HCT116 (cell line): ENCODE measurements at regions not wholly inside any gene's neighbourhood (a gene's known extent, or its start where the extent isn't known, plus 50 kb on each side); places are given as distances from the start of the nearest gene placed in this dataset.

Experiments
- ATAC-seq: fragments of 200-7000 bp; cut with Tn5 transposase; 2 replicates; pipeline ENCODE4 v1.9.1; 2020; ENCODE audit warnings: mild to moderate bottlenecking, moderate library complexity
- BruUV-seq: library from RNA; stranded (reverse); fragments of 400-500 nt; replicated peaks from 2 replicates; lab custom pipeline; 2021; lab: Mats Ljungman, UMichigan
- CTCF ChIA-PET: fragments of 300-600 bp; sonication (Branson Sonifier 250); formaldehyde crosslinking; loops from one replicate; lab custom pipeline; 2021; ENCODE audit warnings: antibody characterized with exemption; lab: Charles Lee
- POLR2A ChIA-PET: fragments of 300-600, 350-600 bp; sonication (Branson Sonifier 250); formaldehyde crosslinking; loops from one replicate; lab custom pipeline; 2021; ENCODE audit warnings: antibody characterized with exemption; lab: Charles Lee
- RAD21 ChIA-PET, 2 experiments: fragments of 300-600 bp; sonication (Branson Sonifier 250); formaldehyde crosslinking; loops; one replicate each; lab custom pipeline; 2023; ENCODE audit warnings: low total read pairs in 2 of 2; ENCODE audit not compliant: uncharacterized antibody in 2 of 2, unreplicated experiment in 2 of 2, low non-redundant PET in 1 of 2; lab: Charles Lee
- DNase-seq: peaks from one replicate; pipeline ENCODE4 v3.0.0-alpha.2; 2010; ENCODE audit warnings: low read depth, low spot score
- H2AFZ ChIP-seq: fragments of 200-600 bp; shearing (Covaris generic), sonication (generic); 2 replicates; pipeline ENCODE4 v1.6.1; 2017; ENCODE audit warnings: low read depth, mixed run types, mixed read lengths, antibody characterized with exemption, low read length; ENCODE audit not compliant: poor library complexity, severe bottlenecking
- H3K27ac ChIP-seq: 2 replicates; pipeline ENCODE4 v1.5.1; 2012; ENCODE audit warnings: low read depth, low read length
- H3K27me3 ChIP-seq: fragments of 200-600 bp; sonication (generic); 2 replicates; pipeline ENCODE4 v1.6.1; 2016; ENCODE audit warnings: mixed run types, low read length, mixed read lengths; ENCODE audit not compliant: insufficient read depth
- H3K36me3 ChIP-seq, 2 experiments: fragments of 200-500 bp in 1 of 2; fragments of 200-600 bp in 1 of 2; sonication (Bioruptor generic) in 1 of 2; sonication (generic) in 1 of 2; 2 replicates each; pipeline versions ENCODE4 v1.5.1 to v1.6.1; 2014 to 2016; ENCODE audit warnings: low read length in 2 of 2, inconsistent platforms in 1 of 2, mixed read lengths in 1 of 2, mixed run types in 1 of 2; ENCODE audit not compliant: insufficient read depth in 2 of 2, control insufficient read depth in 1 of 2
- H3K4me1 ChIP-seq, 2 experiments: fragments of 200-600 bp in 1 of 2; sonication (generic) in 1 of 2; 2 replicates each; pipeline versions ENCODE4 v1.5.1 to v1.6.1; 2012 to 2017; ENCODE audit warnings: low read length in 2 of 2, inconsistent platforms in 1 of 2, mild to moderate bottlenecking in 1 of 2, mixed read lengths in 1 of 2, mixed run types in 1 of 2, moderate library complexity in 1 of 2; ENCODE audit not compliant: insufficient read depth in 2 of 2, control insufficient read depth in 1 of 2
- H3K4me2 ChIP-seq: fragments of 200-600 bp; sonication (generic); 2 replicates; pipeline ENCODE4 v1.6.1; 2017; ENCODE audit warnings: mixed run types, low read length, mixed read lengths
- H3K4me3 ChIP-seq, 2 experiments: fragments of 200-600 bp in 1 of 2; sonication (generic) in 1 of 2; replicated peaks in 1 of 2; 2 replicates each; pipeline ENCODE4 v1.5.1; 2011 to 2016; ENCODE audit warnings: low read length in 2 of 2, control low read depth in 1 of 2, low read depth in 1 of 2, mild to moderate bottlenecking in 1 of 2, mixed read lengths in 1 of 2, mixed run types in 1 of 2
- H3K79me2 ChIP-seq: fragments of 200-600 bp; sonication (generic); 2 replicates; pipeline ENCODE4 v1.6.1; 2017; ENCODE audit warnings: mild to moderate bottlenecking, mixed run types, low read length, moderate library complexity, mixed read lengths; ENCODE audit not compliant: insufficient read depth
- H3K9ac ChIP-seq: fragments of 200-600 bp; sonication (generic); 2 replicates; pipeline ENCODE4 v1.6.1; 2016; ENCODE audit warnings: low read length, mixed read lengths
- H3K9me2 ChIP-seq: fragments of 200-600 bp; sonication (generic), shearing (Covaris generic); 2 replicates; pipeline ENCODE4 v1.6.1; 2017; ENCODE audit warnings: mixed run types, mild to moderate bottlenecking, moderate library complexity; ENCODE audit not compliant: insufficient read depth
- H3K9me3 ChIP-seq, 2 experiments: fragments of 200-500 bp in 1 of 2; fragments of 200-600 bp in 1 of 2; sonication (Bioruptor generic) in 1 of 2; sonication (generic) in 1 of 2; 2 replicates each; pipeline ENCODE4 v1.6.1; 2014 to 2017; ENCODE audit warnings: low read length in 2 of 2, mixed read lengths in 2 of 2, inconsistent platforms in 1 of 2, low read depth in 1 of 2, mild to moderate bottlenecking in 1 of 2, mixed run types in 1 of 2, moderate library complexity in 1 of 2; ENCODE audit not compliant: control insufficient read depth in 1 of 2, insufficient read depth in 1 of 2
- H4K20me1 ChIP-seq: fragments of 200-600 bp; sonication (generic), shearing (Covaris generic); 2 replicates; pipeline ENCODE4 v1.6.1; 2017; ENCODE audit warnings: mixed run types, mild to moderate bottlenecking, moderate library complexity; ENCODE audit not compliant: insufficient read depth
- CEBPB ChIP-seq: IDR thresholded peaks from 2 replicates; pipeline ENCODE4 v1.6.1; 2012; ENCODE audit warnings: low read depth
- CTCF ChIP-seq, 3 experiments: fragments of 200-600 bp in 1 of 3; sonication (generic) in 1 of 3; IDR thresholded peaks in 2 of 3; conservative IDR thresholded peaks in 1 of 3; 2 replicates each; pipeline ENCODE4 v1.5.1; 2012 to 2017; ENCODE audit warnings: low read depth in 2 of 3, low read length in 2 of 3, antibody characterized with exemption in 1 of 3, borderline replicate concordance in 1 of 3, control low read depth in 1 of 3, mild to moderate bottlenecking in 1 of 3, mixed read lengths in 1 of 3, mixed run types in 1 of 3, moderate library complexity in 1 of 3; ENCODE audit not compliant: insufficient read depth in 1 of 3
- EGR1 ChIP-seq: IDR thresholded peaks from 2 replicates; pipeline ENCODE4 v1.6.1; 2012; ENCODE audit warnings: low read depth
- ELF1 ChIP-seq: IDR thresholded peaks from 2 replicates; pipeline ENCODE4 v1.6.1; 2012; ENCODE audit warnings: low read depth, borderline replicate concordance
- EZH2 ChIP-seq: fragments of 200-600 bp; sonication (generic); IDR thresholded peaks from 2 replicates; pipeline ENCODE4 v1.6.1; 2017; ENCODE audit warnings: antibody characterized with exemption, mixed run types
- EZH2phosphoT487 ChIP-seq: fragments of 200-600 bp; IDR thresholded peaks from 2 replicates; pipeline ENCODE4 v1.6.1; 2018; ENCODE audit warnings: antibody characterized with exemption, borderline replicate concordance
- JUND ChIP-seq: IDR thresholded peaks from 2 replicates; pipeline ENCODE4 v1.6.1; 2012
- POLR2A ChIP-seq: IDR thresholded peaks from 2 replicates; pipeline ENCODE4 v1.7.0; 2011; ENCODE audit warnings: borderline replicate concordance; ENCODE audit not compliant: insufficient read depth, insufficient read length; ENCODE audit errors: extremely low read depth
- RAD21 ChIP-seq: IDR thresholded peaks from 2 replicates; pipeline ENCODE4 v1.6.1; 2012; ENCODE audit warnings: low read depth, mild to moderate bottlenecking
- SIN3A ChIP-seq: IDR thresholded peaks from 2 replicates; pipeline ENCODE4 v1.6.1; 2012; ENCODE audit warnings: low read depth
- SP1 ChIP-seq: IDR thresholded peaks from 2 replicates; pipeline ENCODE4 v1.6.1; 2012; ENCODE audit warnings: low read depth
- SRF ChIP-seq: IDR thresholded peaks from 2 replicates; pipeline ENCODE4 v1.6.1; 2012; ENCODE audit warnings: low read depth
- YY1 ChIP-seq: IDR thresholded peaks from 2 replicates; pipeline ENCODE4 v1.6.1; 2011; ENCODE audit warnings: low read length, low read depth, moderate library complexity, mild to moderate bottlenecking; ENCODE audit not compliant: insufficient replicate concordance; ENCODE audit errors: extremely low read depth
- ZFX ChIP-seq: fragments of 450-650 bp; IDR thresholded peaks from 2 replicates; pipeline ENCODE4 v1.6.1; 2017
- intact Hi-C: fragments of 100-400 bp; cut with micrococcal nuclease; formaldehyde crosslinking; loops from 2 replicates; pipeline ENCODE4 v1.10.0; 2022
- TF ChIP-seq, protein P1 (sequence below): IDR thresholded peaks from 2 replicates; pipeline ENCODE4 v1.6.1; 2012
- TF ChIP-seq, protein P2 (sequence below): IDR thresholded peaks from 2 replicates; pipeline ENCODE4 v1.6.1; 2011; ENCODE audit warnings: mild to moderate bottlenecking, low read length, moderate library complexity; ENCODE audit not compliant: insufficient replicate concordance; ENCODE audit errors: extremely low read depth
- TF ChIP-seq, protein P3 (sequence below): IDR thresholded peaks from 2 replicates; pipeline ENCODE4 v1.6.1; 2012; ENCODE audit warnings: low read depth
- TF ChIP-seq, protein P4 (sequence below): IDR thresholded peaks from 2 replicates; pipeline ENCODE4 v1.6.1; 2012

DNA sequence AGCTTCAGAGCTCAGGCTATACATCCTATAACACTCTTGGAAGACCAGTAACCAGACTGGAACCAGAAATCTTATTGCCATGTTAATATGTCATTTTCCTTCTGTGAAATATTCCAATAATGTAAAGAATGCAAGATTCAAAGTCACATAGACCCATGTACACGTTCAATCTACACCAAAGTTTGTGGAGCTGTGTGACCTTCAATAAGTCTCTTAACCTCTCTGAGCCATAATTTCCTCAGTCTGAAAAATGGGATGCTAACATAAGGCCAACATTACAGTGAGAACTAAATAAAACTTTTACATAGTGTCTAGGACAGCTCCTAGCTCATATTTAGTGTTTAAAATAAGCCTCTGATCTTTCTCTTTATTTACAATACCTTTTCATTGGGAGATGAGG is 70.4 kb downstream of the ARRDC3 start:
- intact Hi-C loops = no loop called here
- ChIA-PET RAD21 (interaction anchor here in 1 of 2 experiments (1.9 kb wide), 1 partner anchor 71 kb away, joined by 4 read pairs; the partner anchor contains the start of gene ARRDC3), CTCF (no interaction called here)

More for the DNA sequence above, 70.4 kb downstream of the ARRDC3 start:
- Histone ChIP-seq H3K36me3 (no peaks in the 10 kb centered on the region), H3K9ac (peak overlapping the region; percentile 49; the same call in 1 of the 2 replicates), H4K20me1 (no peaks in the 10 kb centered on the region), H3K79me2 (no peaks in the 10 kb centered on the region), H3K4me2 (peak overlapping the region; percentile 75), H3K27ac (no peak overlapping the region), H3K4me1 (peaks cover 34 to 69% of the 10 kb centered on the region in 2 experiments), H2AFZ (no peak overlapping the region), H3K9me3 (no peaks in the 10 kb centered on the region), H3K27me3 (no peaks in the 10 kb centered on the region)
- no TSS peak for BruUV-seq
- POLR2A ChIA-PET = interaction anchor here (2.3 to 3.2 kb wide), 2 partner anchors 68 to 71 kb away, joined by 12 to 14 read pairs; partner anchors contain the start of gene ARRDC3
- DNase-seq = no peak
- TF ChIP-seq EGR1 (no peak), ZFX (no peak), SIN3A (no peak), CEBPB (no peak), POLR2A (no peak), JUND (no peak), YY1 (no peak), RAD21 (no peak), EZH2phosphoT487 (no peak), EZH2 (no peak), CTCF (IDR thresholded peaks at IDR 0.05 in 2 of 3, conservative IDR thresholded peaks at IDR 0.05 in 1 of 3; ENCODE audit: borderline replicate concordance in 1 of 3, insufficient read depth in 1 of 3, low read depth in 2 of 3, low read length in 2 of 3) (no peak), SP1 (no peak), ELF1 (no peak), SRF (no peak)
- TF ChIP-seq, protein P1, sequence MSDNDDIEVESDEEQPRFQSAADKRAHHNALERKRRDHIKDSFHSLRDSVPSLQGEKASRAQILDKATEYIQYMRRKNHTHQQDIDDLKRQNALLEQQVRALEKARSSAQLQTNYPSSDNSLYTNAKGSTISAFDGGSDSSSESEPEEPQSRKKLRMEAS = no peak
- TF ChIP-seq, protein P2, sequence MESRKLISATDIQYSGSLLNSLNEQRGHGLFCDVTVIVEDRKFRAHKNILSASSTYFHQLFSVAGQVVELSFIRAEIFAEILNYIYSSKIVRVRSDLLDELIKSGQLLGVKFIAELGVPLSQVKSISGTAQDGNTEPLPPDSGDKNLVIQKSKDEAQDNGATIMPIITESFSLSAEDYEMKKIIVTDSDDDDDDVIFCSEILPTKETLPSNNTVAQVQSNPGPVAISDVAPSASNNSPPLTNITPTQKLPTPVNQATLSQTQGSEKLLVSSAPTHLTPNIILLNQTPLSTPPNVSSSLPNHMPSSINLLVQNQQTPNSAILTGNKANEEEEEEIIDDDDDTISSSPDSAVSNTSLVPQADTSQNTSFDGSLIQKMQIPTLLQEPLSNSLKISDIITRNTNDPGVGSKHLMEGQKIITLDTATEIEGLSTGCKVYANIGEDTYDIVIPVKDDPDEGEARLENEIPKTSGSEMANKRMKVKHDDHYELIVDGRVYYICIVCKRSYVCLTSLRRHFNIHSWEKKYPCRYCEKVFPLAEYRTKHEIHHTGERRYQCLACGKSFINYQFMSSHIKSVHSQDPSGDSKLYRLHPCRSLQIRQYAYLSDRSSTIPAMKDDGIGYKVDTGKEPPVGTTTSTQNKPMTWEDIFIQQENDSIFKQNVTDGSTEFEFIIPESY = no peak
- TF ChIP-seq, protein P3, sequence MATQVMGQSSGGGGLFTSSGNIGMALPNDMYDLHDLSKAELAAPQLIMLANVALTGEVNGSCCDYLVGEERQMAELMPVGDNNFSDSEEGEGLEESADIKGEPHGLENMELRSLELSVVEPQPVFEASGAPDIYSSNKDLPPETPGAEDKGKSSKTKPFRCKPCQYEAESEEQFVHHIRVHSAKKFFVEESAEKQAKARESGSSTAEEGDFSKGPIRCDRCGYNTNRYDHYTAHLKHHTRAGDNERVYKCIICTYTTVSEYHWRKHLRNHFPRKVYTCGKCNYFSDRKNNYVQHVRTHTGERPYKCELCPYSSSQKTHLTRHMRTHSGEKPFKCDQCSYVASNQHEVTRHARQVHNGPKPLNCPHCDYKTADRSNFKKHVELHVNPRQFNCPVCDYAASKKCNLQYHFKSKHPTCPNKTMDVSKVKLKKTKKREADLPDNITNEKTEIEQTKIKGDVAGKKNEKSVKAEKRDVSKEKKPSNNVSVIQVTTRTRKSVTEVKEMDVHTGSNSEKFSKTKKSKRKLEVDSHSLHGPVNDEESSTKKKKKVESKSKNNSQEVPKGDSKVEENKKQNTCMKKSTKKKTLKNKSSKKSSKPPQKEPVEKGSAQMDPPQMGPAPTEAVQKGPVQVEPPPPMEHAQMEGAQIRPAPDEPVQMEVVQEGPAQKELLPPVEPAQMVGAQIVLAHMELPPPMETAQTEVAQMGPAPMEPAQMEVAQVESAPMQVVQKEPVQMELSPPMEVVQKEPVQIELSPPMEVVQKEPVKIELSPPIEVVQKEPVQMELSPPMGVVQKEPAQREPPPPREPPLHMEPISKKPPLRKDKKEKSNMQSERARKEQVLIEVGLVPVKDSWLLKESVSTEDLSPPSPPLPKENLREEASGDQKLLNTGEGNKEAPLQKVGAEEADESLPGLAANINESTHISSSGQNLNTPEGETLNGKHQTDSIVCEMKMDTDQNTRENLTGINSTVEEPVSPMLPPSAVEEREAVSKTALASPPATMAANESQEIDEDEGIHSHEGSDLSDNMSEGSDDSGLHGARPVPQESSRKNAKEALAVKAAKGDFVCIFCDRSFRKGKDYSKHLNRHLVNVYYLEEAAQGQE = no peak
- TF ChIP-seq, protein P4, sequence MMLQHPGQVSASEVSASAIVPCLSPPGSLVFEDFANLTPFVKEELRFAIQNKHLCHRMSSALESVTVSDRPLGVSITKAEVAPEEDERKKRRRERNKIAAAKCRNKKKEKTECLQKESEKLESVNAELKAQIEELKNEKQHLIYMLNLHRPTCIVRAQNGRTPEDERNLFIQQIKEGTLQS = no peak
- TF ChIP-seq, all 23 proteins: peak for 0
- Histone ChIP-seq H3K9me2 (no peaks in the 10 kb centered on the region), H3K4me3 (0 out of 4 replicates have a peak overlapping the region, but pooled peaks of 1 of the 2 experiments have one; percentile 1)
- ATAC-seq = no peak
